Stimulated activated naive CD8-positive, alpha-beta T cell treated with anti-CD3 and anti-CD28 coated beads, Interleukin-15, Interleukin-2, amounts not matched to agents 100 ng/mL and 50 ng/mL, for 24 hours (primary cell): ENCODE measurements at regions not wholly inside any gene's neighbourhood (a gene's known extent, or its start where the extent isn't known, plus 50 kb on each side); places are given as distances from the start of the nearest gene placed in this dataset.
"Not testable (repeated sequence)": the region's sequence is repeated elsewhere in the genome, so short reads cannot be mapped to it uniquely, and the experiment has no call there.

ENCODE experiments used
- H3K27ac Mint-ChIP-seq: one replicate; pipeline ENCODE4 v1.8.0; 2021; ENCODE audit warnings: mild to moderate bottlenecking, mixed read lengths
- H3K27me3 Mint-ChIP-seq: one replicate; pipeline ENCODE4 v1.8.0; 2021; ENCODE audit warnings: mixed read lengths
- H3K36me3 Mint-ChIP-seq: one replicate; pipeline ENCODE4 v1.8.0; 2021; ENCODE audit warnings: low read depth, mixed read lengths
- H3K4me1 Mint-ChIP-seq: one replicate; pipeline ENCODE4 v1.8.0; 2021; ENCODE audit warnings: low read depth, mixed read lengths
- H3K4me3 Mint-ChIP-seq: one replicate; pipeline ENCODE4 v1.8.0; 2021; ENCODE audit warnings: mild to moderate bottlenecking, mixed read lengths
- H3K9me3 Mint-ChIP-seq: one replicate; pipeline ENCODE4 v1.8.0; 2021; ENCODE audit warnings: mixed read lengths

GRCh38 chr4:54586320-54586955, 71.3 kb upstream of the KIT start:
- no peaks in the 10 kb centered on the region for H3K27me3 Mint-ChIP-seq
- H3K4me1 Mint-ChIP-seq: no peaks in the 10 kb centered on the region
- H3K9me3 Mint-ChIP-seq: no peaks in the 10 kb centered on the region
- H3K27ac Mint-ChIP-seq: no peak overlapping the region
- H3K36me3 Mint-ChIP-seq: no peaks in the 10 kb centered on the region
- H3K4me3 Mint-ChIP-seq: no peak overlapping the region

GRCh38 chr4:54587107-54587891, 70.5 kb upstream of the KIT start:
- Mint-ChIP-seq H3K4me3 (no peak overlapping the region), H3K9me3 (no peaks in the 10 kb centered on the region), H3K4me1 (no peaks in the 10 kb centered on the region), H3K27ac (no peak overlapping the region), H3K36me3 (no peaks in the 10 kb centered on the region), H3K27me3 (no peaks in the 10 kb centered on the region)

- Mint-ChIP-seq H3K9me3 (no peaks in the 10 kb centered on the region), H3K27ac (no peak overlapping the region), H3K36me3 (no peaks in the 10 kb centered on the region), H3K27me3 (no peaks in the 10 kb centered on the region), H3K4me3 (no peak overlapping the region), H3K4me1 (no peaks in the 10 kb centered on the region)
These were observed 69.4 kb upstream of the KIT start for GRCh38 chr4:54588404-54588803.

- H3K36me3 Mint-ChIP-seq: no peaks in the 10 kb centered on the region
- no peaks in the 10 kb centered on the region for H3K9me3 Mint-ChIP-seq
- H3K4me1 Mint-ChIP-seq: no peaks in the 10 kb centered on the region
- no peak overlapping the region for H3K27ac Mint-ChIP-seq
- H3K4me3 Mint-ChIP-seq: no peak overlapping the region
- H3K27me3 Mint-ChIP-seq: no peaks in the 10 kb centered on the region
These were observed 68.2 kb upstream of the KIT start for GRCh38 chr4:54589586-54589985.

GRCh38 chr4:54593795-54594322, 63.9 kb upstream of the KIT start:
- H3K27me3 Mint-ChIP-seq: no peaks in the 10 kb centered on the region
- no peaks in the 10 kb centered on the region for H3K36me3 Mint-ChIP-seq
- no peak overlapping the region for H3K4me3 Mint-ChIP-seq
- H3K4me1 Mint-ChIP-seq: no peaks in the 10 kb centered on the region
- H3K9me3 Mint-ChIP-seq: no peaks in the 10 kb centered on the region
- no peak overlapping the region for H3K27ac Mint-ChIP-seq

GRCh38 chr4:54596201-54596600, 61.6 kb upstream of the KIT start:
- no peak overlapping the region for H3K4me3 Mint-ChIP-seq
- H3K9me3 Mint-ChIP-seq: no peaks in the 10 kb centered on the region
- H3K27me3 Mint-ChIP-seq: no peaks in the 10 kb centered on the region
- no peaks in the 10 kb centered on the region for H3K36me3 Mint-ChIP-seq
- H3K4me1 Mint-ChIP-seq: no peaks in the 10 kb centered on the region
- H3K27ac Mint-ChIP-seq: no peak overlapping the region

- not testable (repeated sequence) for H3K9me3 Mint-ChIP-seq, H3K4me3 Mint-ChIP-seq, H3K27ac Mint-ChIP-seq, H3K36me3 Mint-ChIP-seq, H3K4me1 Mint-ChIP-seq, H3K27me3 Mint-ChIP-seq
These were observed 60.1 kb upstream of the KIT start for GRCh38 chr4:54597678-54598077.

GRCh38 chr4:54602175-54602574, 55.6 kb upstream of the KIT start:
- H3K36me3 Mint-ChIP-seq, H3K27ac Mint-ChIP-seq, H3K27me3 Mint-ChIP-seq, H3K9me3 Mint-ChIP-seq, H3K4me1 Mint-ChIP-seq, H3K4me3 Mint-ChIP-seq: not testable (repeated sequence)

GRCh38 chr4:54607067-54607466, 50.7 kb upstream of the KIT start:
- no peaks in the 10 kb centered on the region for H3K9me3 Mint-ChIP-seq
- H3K27me3 Mint-ChIP-seq: peaks cover 5% of the 10 kb centered on the region
- no peak overlapping the region for H3K27ac Mint-ChIP-seq
- no peaks in the 10 kb centered on the region for H3K4me1 Mint-ChIP-seq
- H3K36me3 Mint-ChIP-seq: no peaks in the 10 kb centered on the region
- H3K4me3 Mint-ChIP-seq: no peak overlapping the region

- Mint-ChIP-seq H3K27me3 (peaks cover 5% of the 10 kb centered on the region), H3K36me3 (no peaks in the 10 kb centered on the region), H3K27ac (no peak overlapping the region), H3K4me1 (no peaks in the 10 kb centered on the region), H3K4me3 (no peak overlapping the region), H3K9me3 (no peaks in the 10 kb centered on the region)
These were observed 50.2 kb upstream of the KIT start for GRCh38 chr4:54607521-54607920.
